PFSK-1 (cell line): ENCODE measurements at regions not wholly inside any gene's neighbourhood (a gene's known extent, or its start where the extent isn't known, plus 50 kb on each side); places are given as distances from the start of the nearest gene placed in this dataset.

Experiments used
- FOXP2 ChIP-seq: optimal IDR thresholded peaks from 2 replicates; pipeline ENCODE3; 2011; ENCODE audit warnings: borderline replicate concordance, control low read depth, inconsistent platforms; ENCODE audit not compliant: insufficient read depth; ENCODE audit errors: extremely low read length, extremely low read depth
- POLR2AphosphoS5 ChIP-seq: IDR thresholded peaks from 2 replicates; pipeline ENCODE4 v1.6.1; 2012; ENCODE audit warnings: low read depth, mild to moderate bottlenecking, control low read depth, low read length, moderate library complexity
- REST ChIP-seq, 2 experiments: IDR thresholded peaks; 2 replicates each; pipeline versions ENCODE4 v1.6.1 to v1.8.0; 2011 to 2012; ENCODE audit warnings: low read depth in 2 of 2, low read length in 2 of 2, control low read depth in 1 of 2, inconsistent platforms in 1 of 2, mild to moderate bottlenecking in 1 of 2, moderate library complexity in 1 of 2; ENCODE audit not compliant: insufficient read depth in 1 of 2
- SIN3A ChIP-seq: IDR thresholded peaks from 2 replicates; pipeline ENCODE4 v1.6.1; 2012; ENCODE audit warnings: mild to moderate bottlenecking, low read length, moderate library complexity, borderline replicate concordance; ENCODE audit not compliant: insufficient read depth
- TAF1 ChIP-seq: IDR thresholded peaks from 2 replicates; pipeline ENCODE4 v1.6.1; 2012; ENCODE audit warnings: low read length, control low read depth, borderline replicate concordance; ENCODE audit not compliant: insufficient read depth

GRCh38 chr12:60402996-60403395 lies 807.2 kb downstream of the SLC16A7 start:
- TF ChIP-seq SIN3A: no peak
- no peak for TF ChIP-seq POLR2AphosphoS5
- TF ChIP-seq TAF1: no peak
- no peak for TF ChIP-seq REST (IDR thresholded peaks at IDR 0.05; ENCODE audit: insufficient read depth in 1 of 2, low read depth in 2 of 2, low read length in 2 of 2)
- TF ChIP-seq FOXP2: no peak

- TF ChIP-seq FOXP2 (no peak), SIN3A (no peak), TAF1 (no peak), REST (IDR thresholded peaks at IDR 0.05; ENCODE audit: insufficient read depth in 1 of 2, low read depth in 2 of 2, low read length in 2 of 2) (no peak), POLR2AphosphoS5 (no peak)
Measured at GRCh38 chr12:60415351-60415750, 819.5 kb downstream of the SLC16A7 start.

GRCh38 chr12:60419986-60420385 lies 824.2 kb downstream of the SLC16A7 start:
- TF ChIP-seq TAF1 (no peak), SIN3A (no peak), FOXP2 (no peak), POLR2AphosphoS5 (no peak), REST (IDR thresholded peaks at IDR 0.05; ENCODE audit: insufficient read depth in 1 of 2, low read depth in 2 of 2, low read length in 2 of 2) (no peak)

GRCh38 chr12:60421741-60422140 lies 825.9 kb downstream of the SLC16A7 start:
- TF ChIP-seq REST (IDR thresholded peaks at IDR 0.05; ENCODE audit: insufficient read depth in 1 of 2, low read depth in 2 of 2, low read length in 2 of 2) (no peak), POLR2AphosphoS5 (no peak), SIN3A (no peak), FOXP2 (no peak), TAF1 (no peak)

GRCh38 chr12:60437297-60437696 lies 841.5 kb downstream of the SLC16A7 start:
- TF ChIP-seq POLR2AphosphoS5: no peak
- no peak for TF ChIP-seq FOXP2
- no peak for TF ChIP-seq REST (IDR thresholded peaks at IDR 0.05; ENCODE audit: insufficient read depth in 1 of 2, low read depth in 2 of 2, low read length in 2 of 2)
- no peak for TF ChIP-seq TAF1
- no peak for TF ChIP-seq SIN3A
